Dendritic cell treated with granulocyte-macrophage colony-stimulating factor and Interleukin-4, amounts not matched to agents 40 ng/mL and 50 ng/mL, for 4 days (primary cell): ENCODE measurements at regions not wholly inside any gene's neighbourhood (a gene's known extent, or its start where the extent isn't known, plus 50 kb on each side); places are given as distances from the start of the nearest gene placed in this dataset.

Experiments used
- H3K27ac Mint-ChIP-seq: one replicate; pipeline ENCODE4 v1.8.0; 2022; ENCODE audit warnings: mild to moderate bottlenecking, mixed read lengths
- H3K27me3 Mint-ChIP-seq: one replicate; pipeline ENCODE4 v1.8.0; 2022; ENCODE audit warnings: mild to moderate bottlenecking, mixed read lengths
- H3K36me3 Mint-ChIP-seq: one replicate; pipeline ENCODE4 v1.8.0; 2022; ENCODE audit warnings: low read depth, mixed read lengths
- H3K4me1 Mint-ChIP-seq: one replicate; pipeline ENCODE4 v1.8.0; 2022; ENCODE audit warnings: low read depth, mixed read lengths
- H3K4me3 Mint-ChIP-seq: one replicate; pipeline ENCODE4 v1.8.0; 2022; ENCODE audit warnings: mild to moderate bottlenecking, moderate library complexity, mixed read lengths
- H3K9me3 Mint-ChIP-seq: one replicate; pipeline ENCODE4 v1.8.0; 2022; ENCODE audit warnings: mixed read lengths
- intact Hi-C: fragments of 100-400 bp; cut with micrococcal nuclease; formaldehyde crosslinking; loops from one replicate; pipeline ENCODE4 v1.15.0; 2022

GRCh38 chr14:101008196-101008595 is 104.7 kb upstream of the RTL1 start:
- no peak overlapping the region for H3K4me3 Mint-ChIP-seq
- peaks cover 28% of the 10 kb centered on the region for H3K4me1 Mint-ChIP-seq
- no peaks in the 10 kb centered on the region for H3K36me3 Mint-ChIP-seq
- intact Hi-C loops, result no loop called here
- peaks cover 11% of the 10 kb centered on the region for H3K9me3 Mint-ChIP-seq
- H3K27ac Mint-ChIP-seq, result no peak overlapping the region
- H3K27me3 Mint-ChIP-seq, result peaks cover 13% of the 10 kb centered on the region

GRCh38 chr14:101008631-101009336 is 105.3 kb upstream of the RTL1 start:
- intact Hi-C loops, result no loop called here
- peaks cover 28% of the 10 kb centered on the region for H3K4me1 Mint-ChIP-seq
- no peak overlapping the region for H3K4me3 Mint-ChIP-seq
- peaks cover 13% of the 10 kb centered on the region for H3K27me3 Mint-ChIP-seq
- H3K27ac Mint-ChIP-seq, result no peak overlapping the region
- H3K9me3 Mint-ChIP-seq, result peaks cover 11% of the 10 kb centered on the region
- H3K36me3 Mint-ChIP-seq, result no peaks in the 10 kb centered on the region

GRCh38 chr14:101009531-101009930 is 106.0 kb upstream of the RTL1 start:
- Mint-ChIP-seq H3K4me1 (peaks cover 20% of the 10 kb centered on the region), H3K27ac (no peak overlapping the region), H3K36me3 (no peaks in the 10 kb centered on the region), H3K9me3 (peaks cover 11% of the 10 kb centered on the region), H3K4me3 (no peak overlapping the region), H3K27me3 (peaks cover 9% of the 10 kb centered on the region)
- intact Hi-C loops, result no loop called here

GRCh38 chr14:101010293-101010692 is 106.8 kb upstream of the RTL1 start:
- Mint-ChIP-seq H3K27ac (no peak overlapping the region), H3K9me3 (peaks cover 11% of the 10 kb centered on the region), H3K27me3 (peaks cover 9% of the 10 kb centered on the region), H3K4me3 (no peak overlapping the region), H3K4me1 (peaks cover 13% of the 10 kb centered on the region), H3K36me3 (no peaks in the 10 kb centered on the region)
- intact Hi-C loops, result no loop called here

- intact Hi-C loops, result no loop called here
- Mint-ChIP-seq H3K9me3 (peaks cover 11% of the 10 kb centered on the region), H3K4me3 (no peak overlapping the region), H3K27me3 (peaks cover 9% of the 10 kb centered on the region), H3K36me3 (no peaks in the 10 kb centered on the region), H3K4me1 (peaks cover 7% of the 10 kb centered on the region), H3K27ac (no peak overlapping the region)
Observed at GRCh38 chr14:101010835-101011234, 107.3 kb upstream of the RTL1 start.

- Mint-ChIP-seq H3K27ac (no peak overlapping the region), H3K27me3 (peaks cover 9% of the 10 kb centered on the region), H3K4me3 (no peak overlapping the region), H3K36me3 (no peaks in the 10 kb centered on the region), H3K9me3 (peaks cover 25% of the 10 kb centered on the region), H3K4me1 (no peaks in the 10 kb centered on the region)
- intact Hi-C loops, result no loop called here
Observed at GRCh38 chr14:101017209-101017608, 113.7 kb upstream of the RTL1 start.

GRCh38 chr14:101017806-101018560 is 114.5 kb upstream of the RTL1 start:
- Mint-ChIP-seq H3K9me3 (peaks cover 17% of the 10 kb centered on the region), H3K27ac (no peak overlapping the region), H3K4me3 (no peak overlapping the region), H3K27me3 (peaks cover 3% of the 10 kb centered on the region), H3K4me1 (no peaks in the 10 kb centered on the region), H3K36me3 (no peaks in the 10 kb centered on the region)
- intact Hi-C loops, result no loop called here

- intact Hi-C loops, result no loop called here
- peaks cover 24% of the 10 kb centered on the region for H3K9me3 Mint-ChIP-seq
- H3K27ac Mint-ChIP-seq, result no peak overlapping the region
- no peaks in the 10 kb centered on the region for H3K36me3 Mint-ChIP-seq
- H3K27me3 Mint-ChIP-seq, result peaks cover 3% of the 10 kb centered on the region
- no peaks in the 10 kb centered on the region for H3K4me1 Mint-ChIP-seq
- no peak overlapping the region for H3K4me3 Mint-ChIP-seq
Observed at GRCh38 chr14:101018561-101019290, 115.2 kb upstream of the RTL1 start.

- Mint-ChIP-seq H3K4me3 (no peak overlapping the region), H3K27me3 (peaks cover 3% of the 10 kb centered on the region), H3K36me3 (no peaks in the 10 kb centered on the region), H3K27ac (no peak overlapping the region), H3K4me1 (no peaks in the 10 kb centered on the region), H3K9me3 (peaks cover 29% of the 10 kb centered on the region)
- intact Hi-C loops, result no loop called here
Observed at GRCh38 chr14:101019541-101019940, 116.0 kb upstream of the RTL1 start.

- no peak overlapping the region for H3K4me3 Mint-ChIP-seq
- H3K4me1 Mint-ChIP-seq, result no peaks in the 10 kb centered on the region
- peaks cover 29% of the 10 kb centered on the region for H3K9me3 Mint-ChIP-seq
- H3K27me3 Mint-ChIP-seq, result peaks cover 3% of the 10 kb centered on the region
- no peak overlapping the region for H3K27ac Mint-ChIP-seq
- intact Hi-C loops, result no loop called here
- H3K36me3 Mint-ChIP-seq, result no peaks in the 10 kb centered on the region
Observed at GRCh38 chr14:101019990-101020710, 116.6 kb upstream of the RTL1 start.

- intact Hi-C loops, result no loop called here
- H3K27ac Mint-ChIP-seq, result no peak overlapping the region
- H3K4me3 Mint-ChIP-seq, result no peak overlapping the region
- peaks cover 3% of the 10 kb centered on the region for H3K27me3 Mint-ChIP-seq
- H3K36me3 Mint-ChIP-seq, result no peaks in the 10 kb centered on the region
- peaks cover 29% of the 10 kb centered on the region for H3K9me3 Mint-ChIP-seq
- H3K4me1 Mint-ChIP-seq, result no peaks in the 10 kb centered on the region
Observed at GRCh38 chr14:101020834-101021370, 117.4 kb upstream of the RTL1 start.

- H3K36me3 Mint-ChIP-seq, result no peaks in the 10 kb centered on the region
- no peak overlapping the region for H3K27ac Mint-ChIP-seq
- H3K4me1 Mint-ChIP-seq, result no peaks in the 10 kb centered on the region
- H3K27me3 Mint-ChIP-seq, result no peaks in the 10 kb centered on the region
- H3K4me3 Mint-ChIP-seq, result no peak overlapping the region
- peaks cover 29% of the 10 kb centered on the region for H3K9me3 Mint-ChIP-seq
- intact Hi-C loops, result no loop called here
Observed at GRCh38 chr14:101022121-101022520, 118.6 kb upstream of the RTL1 start.

GRCh38 chr14:101022916-101023435 is 119.5 kb upstream of the RTL1 start:
- Mint-ChIP-seq H3K27ac (no peak overlapping the region), H3K4me3 (no peak overlapping the region), H3K9me3 (peaks cover 29% of the 10 kb centered on the region), H3K27me3 (no peaks in the 10 kb centered on the region), H3K36me3 (no peaks in the 10 kb centered on the region), H3K4me1 (no peaks in the 10 kb centered on the region)
- intact Hi-C loops, result no loop called here
